Liver (tissue), 8 donors: ENCODE measurements at regions not wholly inside any gene's neighbourhood (a gene's known extent, or its start where the extent isn't known, plus 50 kb on each side); places are given as distances from the start of the nearest gene placed in this dataset.

Experiments used
- DNase-seq: peaks from one replicate; pipeline ENCODE4 v3.0.0-alpha.2; 2017; ENCODE audit warnings: low spot score
- H3K27ac ChIP-seq, 2 donors: one replicate each; pipeline ENCODE4 v1.7.0; 2013; ENCODE audit warnings: inconsistent platforms in 2 of 2, low read length in 2 of 2, control low read depth in 1 of 2, low read depth in 1 of 2, mild to moderate bottlenecking in 1 of 2
- H3K27me3 ChIP-seq, 4 donors: one replicate each; pipeline versions ENCODE4 v1.6.1 to v1.7.0; 2013; ENCODE audit warnings: low read length in 3 of 4, inconsistent platforms in 1 of 4, mild to moderate bottlenecking in 1 of 4, moderate library complexity in 1 of 4; ENCODE audit not compliant: control insufficient read depth in 4 of 4, insufficient read depth in 4 of 4
- H3K36me3 ChIP-seq, 4 donors: one replicate each; pipeline versions ENCODE4 v1.6.1 to v1.7.0; 2013; ENCODE audit warnings: low read length in 3 of 4, mild to moderate bottlenecking in 3 of 4, low read depth in 1 of 4, moderate library complexity in 1 of 4; ENCODE audit not compliant: control insufficient read depth in 4 of 4, insufficient read depth in 3 of 4
- H3K4me1 ChIP-seq, 4 donors: one replicate each; pipeline versions ENCODE4 v1.6.1 to v1.7.0; 2013; ENCODE audit warnings: low read length in 3 of 4, mild to moderate bottlenecking in 3 of 4, moderate library complexity in 1 of 4; ENCODE audit not compliant: control insufficient read depth in 4 of 4, insufficient read depth in 4 of 4
- H3K4me3 ChIP-seq, 3 donors: one replicate each; pipeline versions ENCODE4 v1.6.1 to v1.7.0; 2013; ENCODE audit warnings: low read length in 3 of 3, control low read depth in 1 of 3, low read depth in 1 of 3, mild to moderate bottlenecking in 1 of 3
- H3K9ac ChIP-seq, 2 donors: one replicate each; pipeline ENCODE4 v1.7.0; 2013; ENCODE audit warnings: low read length in 2 of 2, mild to moderate bottlenecking in 2 of 2, moderate library complexity in 2 of 2, control low read depth in 1 of 2, low read depth in 1 of 2
- H3K9me3 ChIP-seq, 4 donors: one replicate each; pipeline versions ENCODE4 v1.6.1 to v1.7.0; 2013; ENCODE audit warnings: low read length in 3 of 4; ENCODE audit not compliant: control insufficient read depth in 4 of 4
- CTCF ChIP-seq: fragments of 150-350 bp; IDR thresholded peaks from 2 replicates; pipeline ENCODE4 v1.5.1; 2017; ENCODE audit warnings: improper control_type of control experiment, low read depth, low read length; ENCODE audit not compliant: missing input control
- EGR1 ChIP-seq, 2 donors: IDR thresholded peaks; 2 replicates each; pipeline ENCODE4 v1.6.1; 2016 to 2018; ENCODE audit warnings: antibody characterized with exemption in 2 of 2, low read depth in 2 of 2
- FOXA1 ChIP-seq: IDR thresholded peaks from 2 replicates; pipeline ENCODE4 v1.6.1; 2016; ENCODE audit warnings: antibody characterized with exemption
- FOXA2 ChIP-seq: IDR thresholded peaks from 2 replicates; pipeline ENCODE4 v1.6.1; 2016; ENCODE audit warnings: antibody characterized with exemption
- GABPA ChIP-seq, 2 donors: IDR thresholded peaks in 1 of 2; conservative IDR thresholded peaks in 1 of 2; 2 replicates each; pipeline ENCODE4 v1.6.1; 2016; ENCODE audit warnings: antibody characterized with exemption in 2 of 2, mild to moderate bottlenecking in 1 of 2, moderate library complexity in 1 of 2
- HNF4A ChIP-seq, 2 donors: conservative IDR thresholded peaks; 2 replicates each; pipeline ENCODE4 v1.6.1; 2016; ENCODE audit warnings: antibody characterized with exemption in 2 of 2, mild to moderate bottlenecking in 2 of 2
- HNF4G ChIP-seq: IDR thresholded peaks from 2 replicates; pipeline ENCODE4 v1.6.1; 2016; ENCODE audit warnings: antibody characterized with exemption
- JUND ChIP-seq, 2 donors: IDR thresholded peaks; 2 replicates each; pipeline ENCODE4 v1.6.1; 2016; ENCODE audit warnings: antibody characterized with exemption in 2 of 2
- NR2F2 ChIP-seq: IDR thresholded peaks from 2 replicates; pipeline ENCODE4 v1.6.1; 2016; ENCODE audit warnings: antibody characterized with exemption
- RAD21 ChIP-seq, 2 donors: IDR thresholded peaks; 2 replicates each; pipeline ENCODE4 v1.6.1; 2016; ENCODE audit warnings: antibody characterized with exemption in 2 of 2, mild to moderate bottlenecking in 2 of 2
- RXRA ChIP-seq, 2 donors: IDR thresholded peaks; 2 replicates each; pipeline ENCODE4 v1.6.1; 2017 to 2018; ENCODE audit warnings: antibody characterized with exemption in 2 of 2, mild to moderate bottlenecking in 1 of 2
- SP1 ChIP-seq: IDR thresholded peaks from 2 replicates; pipeline ENCODE4 v1.6.1; 2018; ENCODE audit warnings: antibody characterized with exemption, mild to moderate bottlenecking
- TAF1 ChIP-seq: conservative IDR thresholded peaks from 2 replicates; pipeline ENCODE4 v1.6.1; 2016; ENCODE audit warnings: antibody characterized with exemption, mild to moderate bottlenecking
- YY1 ChIP-seq: IDR thresholded peaks from 2 replicates; pipeline ENCODE4 v1.6.1; 2016; ENCODE audit warnings: antibody characterized with exemption, mild to moderate bottlenecking
- ZBTB33 ChIP-seq: IDR thresholded peaks from 2 replicates; pipeline ENCODE4 v1.6.1; 2016; ENCODE audit warnings: antibody characterized with exemption
- WGBS: extraction: QIAGEN DNeasy Blood & Tissue Kit; methylation state at CpG from one replicate; pipeline ENCODE4 v1.1.7; 2013; 5-methylcytosine and 5-hydroxymethylcytosine counted together
- TF ChIP-seq, protein P1 (sequence below): IDR thresholded peaks from 2 replicates; pipeline ENCODE4 v1.6.1; 2016; ENCODE audit warnings: antibody characterized with exemption
- TF ChIP-seq, protein P2 (sequence below): IDR thresholded peaks from 2 replicates; pipeline ENCODE4 v1.6.1; 2016; ENCODE audit warnings: antibody characterized with exemption
- TF ChIP-seq, protein P3 (sequence below): IDR thresholded peaks from 2 replicates; pipeline ENCODE4 v1.6.1; 2016; ENCODE audit warnings: antibody characterized with exemption, mild to moderate bottlenecking
- donor health status: healthy.
- donor health status: healthy.
- donor health status: healthy.
- donor health status: healthy.
- donor health status: healthy.

DNA sequence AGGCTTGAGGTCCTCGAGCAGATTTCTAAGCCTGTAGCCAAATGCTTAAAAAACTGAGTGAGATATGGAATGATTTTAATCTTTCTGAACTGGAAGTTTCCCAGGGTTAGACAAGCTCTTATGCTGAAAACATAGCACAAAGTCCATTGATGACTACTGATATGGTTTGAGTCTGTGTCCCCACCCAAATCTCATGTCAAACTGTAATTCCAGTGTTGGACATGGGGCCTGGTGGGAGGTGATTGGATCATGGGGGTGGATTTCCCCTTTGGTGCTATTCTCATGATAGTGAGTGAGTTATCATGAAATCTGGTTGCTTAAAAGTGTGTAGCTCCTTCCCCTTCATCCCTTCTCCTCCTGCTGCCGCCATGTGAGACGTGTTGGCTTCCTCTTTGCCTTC lies 454.9 kb downstream of the SPRY1 start:
- WGBS = 88% methylated on average over 3 of the region's 3 CpGs
- DNase-seq = no peak
- Histone ChIP-seq H3K4me1 (no peaks in the 10 kb centered on the region), H3K27me3 (no peaks in the 10 kb centered on the region), H3K4me3 (no peak overlapping the region), H3K36me3 (no peaks in the 10 kb centered on the region), H3K9me3 (no peaks in the 10 kb centered on the region), H3K27ac (no peak overlapping the region), H3K9ac (no peak overlapping the region)
- TF ChIP-seq FOXA2 = no peak
- TF ChIP-seq RAD21 (IDR thresholded peaks at IDR 0.05) = no peak
- TF ChIP-seq JUND (IDR thresholded peaks at IDR 0.05) = no peak
- TF ChIP-seq CTCF = no peak
- no peak for TF ChIP-seq FOXA1
- TF ChIP-seq, protein P1, sequence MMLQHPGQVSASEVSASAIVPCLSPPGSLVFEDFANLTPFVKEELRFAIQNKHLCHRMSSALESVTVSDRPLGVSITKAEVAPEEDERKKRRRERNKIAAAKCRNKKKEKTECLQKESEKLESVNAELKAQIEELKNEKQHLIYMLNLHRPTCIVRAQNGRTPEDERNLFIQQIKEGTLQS = no peak
- no peak for TF ChIP-seq GABPA (IDR thresholded peaks at IDR 0.05 in 1 of 2, conservative IDR thresholded peaks at IDR 0.05 in 1 of 2)
- TF ChIP-seq, protein P2, sequence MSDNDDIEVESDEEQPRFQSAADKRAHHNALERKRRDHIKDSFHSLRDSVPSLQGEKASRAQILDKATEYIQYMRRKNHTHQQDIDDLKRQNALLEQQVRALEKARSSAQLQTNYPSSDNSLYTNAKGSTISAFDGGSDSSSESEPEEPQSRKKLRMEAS = no peak
- no peak for TF ChIP-seq RXRA (IDR thresholded peaks at IDR 0.05)
- TF ChIP-seq TAF1 = no peak
- TF ChIP-seq EGR1 (IDR thresholded peaks at IDR 0.05; ENCODE audit: low read depth in 2 of 2) = no peak
- no peak for TF ChIP-seq NR2F2
- TF ChIP-seq, protein P3, sequence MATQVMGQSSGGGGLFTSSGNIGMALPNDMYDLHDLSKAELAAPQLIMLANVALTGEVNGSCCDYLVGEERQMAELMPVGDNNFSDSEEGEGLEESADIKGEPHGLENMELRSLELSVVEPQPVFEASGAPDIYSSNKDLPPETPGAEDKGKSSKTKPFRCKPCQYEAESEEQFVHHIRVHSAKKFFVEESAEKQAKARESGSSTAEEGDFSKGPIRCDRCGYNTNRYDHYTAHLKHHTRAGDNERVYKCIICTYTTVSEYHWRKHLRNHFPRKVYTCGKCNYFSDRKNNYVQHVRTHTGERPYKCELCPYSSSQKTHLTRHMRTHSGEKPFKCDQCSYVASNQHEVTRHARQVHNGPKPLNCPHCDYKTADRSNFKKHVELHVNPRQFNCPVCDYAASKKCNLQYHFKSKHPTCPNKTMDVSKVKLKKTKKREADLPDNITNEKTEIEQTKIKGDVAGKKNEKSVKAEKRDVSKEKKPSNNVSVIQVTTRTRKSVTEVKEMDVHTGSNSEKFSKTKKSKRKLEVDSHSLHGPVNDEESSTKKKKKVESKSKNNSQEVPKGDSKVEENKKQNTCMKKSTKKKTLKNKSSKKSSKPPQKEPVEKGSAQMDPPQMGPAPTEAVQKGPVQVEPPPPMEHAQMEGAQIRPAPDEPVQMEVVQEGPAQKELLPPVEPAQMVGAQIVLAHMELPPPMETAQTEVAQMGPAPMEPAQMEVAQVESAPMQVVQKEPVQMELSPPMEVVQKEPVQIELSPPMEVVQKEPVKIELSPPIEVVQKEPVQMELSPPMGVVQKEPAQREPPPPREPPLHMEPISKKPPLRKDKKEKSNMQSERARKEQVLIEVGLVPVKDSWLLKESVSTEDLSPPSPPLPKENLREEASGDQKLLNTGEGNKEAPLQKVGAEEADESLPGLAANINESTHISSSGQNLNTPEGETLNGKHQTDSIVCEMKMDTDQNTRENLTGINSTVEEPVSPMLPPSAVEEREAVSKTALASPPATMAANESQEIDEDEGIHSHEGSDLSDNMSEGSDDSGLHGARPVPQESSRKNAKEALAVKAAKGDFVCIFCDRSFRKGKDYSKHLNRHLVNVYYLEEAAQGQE = no peak
- no peak for TF ChIP-seq YY1
- TF ChIP-seq ZBTB33 = no peak
- TF ChIP-seq SP1 = no peak
- TF ChIP-seq HNF4G = no peak
- TF ChIP-seq HNF4A (conservative IDR thresholded peaks at IDR 0.05) = no peak

- no peak for TF ChIP-seq GABPA (IDR thresholded peaks at IDR 0.05 in 1 of 2, conservative IDR thresholded peaks at IDR 0.05 in 1 of 2)
- Histone ChIP-seq H3K9ac (no peak overlapping the region), H3K4me3 (no peak overlapping the region), H3K36me3 (no peaks in the 10 kb centered on the region), H3K4me1 (no peaks in the 10 kb centered on the region), H3K27me3 (no peaks in the 10 kb centered on the region), H3K27ac (no peak overlapping the region), H3K9me3 (no peaks in the 10 kb centered on the region)
- 67% methylated on average over 3 of the region's 3 CpGs for WGBS
- no peak for DNase-seq
Observed at GRCh38 chr4:123853651-123854050, 457.1 kb downstream of the SPRY1 start.
